K562 (cell line): ENCODE measurements at regions not wholly inside any gene's neighbourhood (a gene's known extent, or its start where the extent isn't known, plus 50 kb on each side); places are given as distances from the start of the nearest gene placed in this dataset.

ENCODE experiments used
- ATAC-seq: fragments of 200-7000 bp; cut with Tn5 transposase; 3 replicates; pipeline ENCODE4 v1.9.1; 2020; ENCODE audit warnings: moderate library complexity
- BruUV-seq: library from RNA; stranded (reverse); fragments of 400-500 nt; replicated peaks from 2 replicates; lab custom pipeline; 2021; lab: Mats Ljungman, UMichigan
- CTCF ChIA-PET: fragments of 300-600 bp; formaldehyde crosslinking; extraction: SDS; loops from one replicate; lab custom pipeline; 2021; ENCODE audit warnings: low intra/inter-chr PET ratio; lab: Yijun Ruan, JAX
- POLR2A ChIA-PET: fragments of 300-600, 350-650 bp; sonication (Branson Sonifier 250); formaldehyde crosslinking; extraction: SDS; loops from one replicate; lab custom pipeline; 2021; ENCODE audit warnings: antibody characterized with exemption, inconsistent platforms; lab: Yijun Ruan, JAX
- DNase-seq, 4 experiments: peaks; one replicate each; pipeline versions ENCODE4 v3.0.0 to v3.0.0-alpha.2; 2011 to 2018; ENCODE audit warnings: low spot score in 3 of 4, mixed read lengths in 3 of 4; ENCODE audit errors: extremely low read depth in 1 of 4
- FAIRE-seq: peaks from 2 replicates; lab custom pipeline; 2011; peaks lifted over from hg19 to GRCh38; lab: Jason Lieb, UNC
- H2AFZ ChIP-seq: 2 replicates; pipeline ENCODE4 v1.6.0; 2011; ENCODE audit warnings: low read depth, low read length, control low read depth, inconsistent platforms
- H3K27ac ChIP-seq: fragments of 200-600 bp; 3 replicates; pipeline ENCODE4 v1.8.0; 2011; ENCODE audit warnings: low read depth, mild to moderate bottlenecking, control low read depth, inconsistent platforms, low read length, moderate library complexity, mixed read lengths; ENCODE audit errors: extremely low read depth
- H3K27me3 ChIP-seq, 2 experiments: fragments of 300-600 bp in 1 of 2; 2 replicates in 1 of 2; 3 replicates in 1 of 2; pipeline versions ENCODE4 v1.6.0 to v1.8.0; 2011; ENCODE audit warnings: inconsistent platforms in 2 of 2, low read length in 2 of 2, mild to moderate bottlenecking in 1 of 2, mixed read lengths in 1 of 2, moderate library complexity in 1 of 2; ENCODE audit not compliant: control insufficient read depth in 2 of 2, insufficient read depth in 2 of 2
- H3K36me3 ChIP-seq: fragments of 300-600 bp; 3 replicates; pipeline ENCODE4 v1.8.0; 2011; ENCODE audit warnings: mild to moderate bottlenecking, low read length, inconsistent platforms; ENCODE audit not compliant: control insufficient read depth, insufficient read depth
- H3K4me1 ChIP-seq, 2 experiments: fragments of 200-600 bp in 1 of 2; replicated peaks in 1 of 2; 2 replicates in 1 of 2; 3 replicates in 1 of 2; pipeline versions ENCODE4 v1.5.1 to v1.8.0; 2011; ENCODE audit warnings: inconsistent platforms in 2 of 2, low read length in 2 of 2, mild to moderate bottlenecking in 1 of 2, mixed read lengths in 1 of 2, moderate library complexity in 1 of 2; ENCODE audit not compliant: control insufficient read depth in 2 of 2, insufficient read depth in 2 of 2
- H3K4me2 ChIP-seq: 2 replicates; pipeline ENCODE4 v1.6.1; 2011; ENCODE audit warnings: low read length, control low read depth, inconsistent platforms, mixed read lengths; ENCODE audit not compliant: insufficient read depth
- H3K4me3 ChIP-seq: fragments of 200-600 bp; sonication (generic), shearing (Covaris generic); 2 replicates; pipeline ENCODE4 v1.5.1; 2016; ENCODE audit warnings: control low read depth, inconsistent platforms
- H3K79me2 ChIP-seq: fragments of 200-600 bp; 3 replicates; pipeline ENCODE4 v1.8.0; 2011; ENCODE audit warnings: low read length, inconsistent platforms; ENCODE audit not compliant: control insufficient read depth, insufficient read depth
- H3K9ac ChIP-seq, 2 experiments: 2 replicates each; pipeline versions ENCODE4 v1.6.0 to v1.6.1; 2011; ENCODE audit warnings: low read depth in 2 of 2, low read length in 2 of 2, control low read depth in 1 of 2, inconsistent platforms in 1 of 2, mild to moderate bottlenecking in 1 of 2, mixed read lengths in 1 of 2; ENCODE audit not compliant: insufficient read depth in 1 of 2
- H3K9me1 ChIP-seq: one replicate; pipeline ENCODE4 v1.6.0; 2011; ENCODE audit warnings: inconsistent platforms, mild to moderate bottlenecking, low read length, moderate library complexity; ENCODE audit not compliant: control insufficient read depth, insufficient read depth
- H3K9me3 ChIP-seq: replicated peaks from 2 replicates; pipeline ENCODE4 v1.5.1; 2011; ENCODE audit warnings: low read depth, low read length, inconsistent platforms; ENCODE audit not compliant: control insufficient read depth, insufficient read depth
- H4K20me1 ChIP-seq: replicated peaks from 2 replicates; pipeline ENCODE4 v1.6.1; 2011; ENCODE audit warnings: low read length, inconsistent platforms, mixed read lengths; ENCODE audit not compliant: control insufficient read depth, insufficient read depth
- CBFA2T2 ChIP-seq: fragments of 450-650 bp; conservative IDR thresholded peaks from 2 replicates; pipeline ENCODE4 v1.6.1; 2017; ENCODE audit warnings: mild to moderate bottlenecking
- ESRRA ChIP-seq: fragments of 450-650 bp; IDR thresholded peaks from 2 replicates; pipeline ENCODE4 v1.6.1; 2014; ENCODE audit warnings: low read depth, mild to moderate bottlenecking, moderate library complexity, borderline replicate concordance
- GABPA ChIP-seq: fragments of 200-800 bp; sonication (Bioruptor generic); conservative IDR thresholded peaks from 2 replicates; pipeline ENCODE4 v1.6.1; 2016; ENCODE audit warnings: low read depth, missing genetic modification characterization, missing compliant biosample characterization
- GTF2A2 ChIP-seq: IDR thresholded peaks from 2 replicates; pipeline ENCODE4 v1.6.1; 2016; ENCODE audit warnings: mild to moderate bottlenecking, missing genetic modification characterization, missing compliant biosample characterization
- MIER1 ChIP-seq: fragments of 450-650 bp; IDR thresholded peaks from 2 replicates; pipeline ENCODE4 v1.6.1; 2016; ENCODE audit warnings: antibody characterized with exemption, mild to moderate bottlenecking, low read depth
- MTA1 ChIP-seq: fragments of 450-650 bp; IDR thresholded peaks from 2 replicates; pipeline ENCODE4 v1.6.1; 2017; ENCODE audit warnings: borderline replicate concordance
- SOX6 ChIP-seq: fragments of 450-650 bp; IDR thresholded peaks from 2 replicates; pipeline ENCODE4 v1.6.1; 2014; ENCODE audit warnings: mild to moderate bottlenecking
- TAF7 ChIP-seq: fragments of 450-650 bp; IDR thresholded peaks from 2 replicates; pipeline ENCODE4 v1.6.1; 2016; ENCODE audit warnings: missing genetic modification characterization, missing compliant biosample characterization
- TBL1XR1 ChIP-seq, 2 experiments: IDR thresholded peaks; 2 replicates each; pipeline ENCODE4 v1.6.1; 2012; ENCODE audit warnings: improper control_type of control experiment in 2 of 2, low read length in 2 of 2, mild to moderate bottlenecking in 1 of 2
- ZC3H8 ChIP-seq: fragments of 450-650 bp; IDR thresholded peaks from 2 replicates; pipeline ENCODE4 v1.6.1; 2017
- ZNF175 ChIP-seq: fragments of 200-800 bp; sonication (Bioruptor generic); IDR thresholded peaks from 2 replicates; pipeline ENCODE4 v1.6.1; 2016; ENCODE audit warnings: low read depth, mild to moderate bottlenecking, missing genetic modification characterization, missing compliant biosample characterization
- ZNF316 ChIP-seq: fragments of 450-650 bp; IDR thresholded peaks from 2 replicates; pipeline ENCODE4 v1.6.1; 2016
- ZNF785 ChIP-seq: fragments of 250-450 bp; sonication (Bioruptor Pico); IDR thresholded peaks from 2 replicates; pipeline ENCODE4 v1.4.0; 2020; ENCODE audit warnings: mild to moderate bottlenecking
- in situ Hi-C: fragments of 300-500 bp; cut with MboI; formaldehyde crosslinking; loops from 4 replicates; pipeline ENCODE4 v1.15.0; 2018; ENCODE audit warnings: inconsistent platforms, mixed read lengths
- intact Hi-C: fragments of 100-400 bp; cut with micrococcal nuclease; formaldehyde crosslinking; loops from 2 replicates; pipeline ENCODE4 v1.14.2; 2022
- TF ChIP-seq, protein P1 (sequence below), 2 experiments: IDR thresholded peaks in 1 of 2; conservative IDR thresholded peaks in 1 of 2; 2 replicates each; pipeline ENCODE4 v1.6.1; 2016; ENCODE audit warnings: low read depth in 2 of 2, mild to moderate bottlenecking in 1 of 2, missing compliant biosample characterization in 1 of 2, missing genetic modification characterization in 1 of 2, moderate library complexity in 1 of 2
- TF ChIP-seq, protein P2 (sequence below): fragments of 250-450 bp; sonication (Bioruptor Pico); IDR thresholded peaks from 2 replicates; pipeline ENCODE4 v1.5.0; 2021; ENCODE audit warnings: mild to moderate bottlenecking, moderate library complexity
- TF ChIP-seq, protein P3 (sequence below): fragments of 450-650 bp; formaldehyde crosslinking; IDR thresholded peaks from 2 replicates; pipeline ENCODE4 v1.4.0; 2020; ENCODE audit warnings: mild to moderate bottlenecking

DNA sequence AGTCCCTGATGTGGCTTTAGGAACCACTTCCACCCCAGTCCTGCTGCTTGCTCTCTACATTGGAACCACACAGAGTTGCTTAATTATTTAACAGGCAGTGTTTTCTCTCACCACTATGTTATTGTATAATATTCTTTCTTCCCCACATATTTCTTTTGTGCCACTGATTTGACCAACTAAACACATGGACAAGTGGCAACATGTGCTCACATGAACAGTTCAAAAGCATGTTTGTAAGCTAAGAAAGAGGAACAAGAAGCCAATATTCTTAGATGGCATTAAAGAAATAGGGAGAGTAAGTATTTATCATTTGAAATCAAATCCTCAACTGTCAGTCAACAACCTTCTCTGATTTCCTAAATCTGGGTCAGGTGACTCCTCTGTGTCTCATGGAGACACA, 409.6 kb downstream of the FBXO15 start:
- Histone ChIP-seq H3K79me2 (no peaks in the 10 kb centered on the region), H3K9ac (no peak overlapping the region), H3K4me1 (no peaks in the 10 kb centered on the region), H3K27me3 (no peaks in the 10 kb centered on the region), H3K36me3 (no peaks in the 10 kb centered on the region), H4K20me1 (no peaks in the 10 kb centered on the region), H3K9me1 (no peaks in the 10 kb centered on the region), H3K4me3 (no peak overlapping the region), H3K9me3 (no peaks in the 10 kb centered on the region), H3K27ac (no peak overlapping the region), H3K4me2 (no peak overlapping the region), H2AFZ (no peak overlapping the region)
- TF ChIP-seq, protein P1, sequence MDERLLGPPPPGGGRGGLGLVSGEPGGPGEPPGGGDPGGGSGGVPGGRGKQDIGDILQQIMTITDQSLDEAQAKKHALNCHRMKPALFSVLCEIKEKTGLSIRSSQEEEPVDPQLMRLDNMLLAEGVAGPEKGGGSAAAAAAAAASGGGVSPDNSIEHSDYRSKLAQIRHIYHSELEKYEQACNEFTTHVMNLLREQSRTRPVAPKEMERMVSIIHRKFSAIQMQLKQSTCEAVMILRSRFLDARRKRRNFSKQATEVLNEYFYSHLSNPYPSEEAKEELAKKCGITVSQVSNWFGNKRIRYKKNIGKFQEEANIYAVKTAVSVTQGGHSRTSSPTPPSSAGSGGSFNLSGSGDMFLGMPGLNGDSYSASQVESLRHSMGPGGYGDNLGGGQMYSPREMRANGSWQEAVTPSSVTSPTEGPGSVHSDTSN (CRISPR knock-in tag; IDR thresholded peaks at IDR 0.05; ENCODE audit: low read depth) = no peak
- TF ChIP-seq, protein P1 (tag; conservative IDR thresholded peaks at IDR 0.05; ENCODE audit: low read depth) = no peak
- TF ChIP-seq SOX6 (no peak), ZNF316 (no peak), MTA1 (no peak), MIER1 (no peak), TBL1XR1 (IDR thresholded peaks at IDR 0.05; ENCODE audit: low read length in 2 of 2) (no peak), GTF2A2 (tag) (no peak), ZNF175 (CRISPR knock-in tag) (no peak), ZC3H8 (no peak), TAF7 (tag) (no peak), ZNF785 (CRISPR knock-in tag) (no peak), CBFA2T2 (no peak), GABPA (tag) (no peak), ESRRA (no peak)
- TF ChIP-seq, protein P2, sequence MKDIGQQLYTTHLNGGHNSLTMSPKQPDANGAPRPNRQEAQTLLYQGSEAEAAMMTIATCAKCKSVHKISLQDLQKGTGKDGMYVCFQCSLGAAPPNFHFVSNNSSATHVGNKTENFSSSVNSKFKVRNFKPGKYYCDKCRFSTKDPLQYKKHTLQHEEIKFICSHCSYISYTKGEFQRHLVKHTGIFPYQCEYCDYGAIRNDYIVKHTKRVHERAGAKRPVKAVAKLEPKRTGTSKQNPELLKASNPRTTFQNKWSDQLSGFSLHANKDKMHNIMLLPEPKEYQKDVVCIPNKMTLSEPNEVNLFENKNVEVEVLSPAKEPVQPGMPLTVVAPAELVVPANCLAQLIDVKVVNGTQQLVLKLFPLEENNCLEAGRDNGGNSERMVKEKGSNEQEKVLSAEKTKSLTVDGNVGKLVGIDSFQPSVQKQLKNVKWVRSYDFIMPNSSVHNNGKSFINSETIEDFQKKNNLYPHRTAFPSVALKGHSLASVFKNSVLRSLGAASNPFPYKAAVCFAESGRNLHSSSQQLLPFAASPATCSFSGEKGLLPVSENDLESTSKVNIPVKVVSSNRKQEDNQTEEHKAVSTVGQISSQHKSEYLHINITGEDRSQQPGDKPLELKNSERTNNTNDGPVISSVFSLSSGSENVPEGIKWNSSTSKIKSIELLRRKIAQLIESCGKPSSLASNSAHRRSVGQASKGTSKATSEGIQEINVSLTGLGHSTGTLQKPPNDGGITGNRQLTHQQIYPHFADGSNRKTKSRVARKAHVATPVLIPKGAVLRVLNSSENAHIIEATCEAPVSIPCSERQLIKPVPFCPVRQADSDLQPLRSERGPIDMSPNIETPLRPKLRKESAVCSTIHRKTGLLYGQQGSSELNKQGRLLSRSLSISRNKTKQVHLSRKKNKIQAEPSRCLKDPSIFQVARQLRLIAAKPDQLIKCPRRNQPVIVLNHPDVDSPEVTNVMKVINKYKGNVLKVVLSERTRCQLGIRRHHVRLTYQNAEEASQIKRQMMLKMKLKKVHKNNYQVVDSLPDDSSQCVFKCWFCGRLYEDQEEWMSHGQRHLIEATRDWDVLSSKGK = no peak
- TF ChIP-seq, protein P3, sequence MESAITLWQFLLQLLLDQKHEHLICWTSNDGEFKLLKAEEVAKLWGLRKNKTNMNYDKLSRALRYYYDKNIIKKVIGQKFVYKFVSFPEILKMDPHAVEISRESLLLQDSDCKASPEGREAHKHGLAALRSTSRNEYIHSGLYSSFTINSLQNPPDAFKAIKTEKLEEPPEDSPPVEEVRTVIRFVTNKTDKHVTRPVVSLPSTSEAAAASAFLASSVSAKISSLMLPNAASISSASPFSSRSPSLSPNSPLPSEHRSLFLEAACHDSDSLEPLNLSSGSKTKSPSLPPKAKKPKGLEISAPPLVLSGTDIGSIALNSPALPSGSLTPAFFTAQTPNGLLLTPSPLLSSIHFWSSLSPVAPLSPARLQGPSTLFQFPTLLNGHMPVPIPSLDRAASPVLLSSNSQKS (CRISPR knock-in tag) = no peak
- no peak for DNase-seq
- POLR2A ChIA-PET = no interaction called here
- CTCF ChIA-PET = no interaction called here
- FAIRE-seq = no peak
- intact Hi-C loops = no loop called here
- no peak for ATAC-seq
- BruUV-seq = no TSS peak
- in situ Hi-C loops = no loop called here
